IMR-90 (cell line): ENCODE measurements at regions not wholly inside any gene's neighbourhood (a gene's known extent, or its start where the extent isn't known, plus 50 kb on each side); places are given as distances from the start of the nearest gene placed in this dataset.

Experiments used
- ATAC-seq: fragments of 200-7000 bp; cut with Tn5 transposase; 2 replicates; pipeline ENCODE4 v1.9.1; 2020; ENCODE audit warnings: low read depth, mild to moderate bottlenecking, moderate library complexity
- BruUV-seq: library from RNA; stranded (reverse); fragments of 400-500 nt; replicated peaks from 2 replicates; lab custom pipeline; 2021; lab: Mats Ljungman, UMichigan
- CTCF ChIA-PET: fragments of 300-600 bp; formaldehyde crosslinking; extraction: SDS; loops from one replicate; lab custom pipeline; 2021; ENCODE audit warnings: antibody characterized with exemption; lab: Yijun Ruan, JAX
- POLR2A ChIA-PET: fragments of 300-600 bp; sonication (Branson Sonifier 250); formaldehyde crosslinking; loops from one replicate; lab custom pipeline; 2022; ENCODE audit warnings: antibody characterized with exemption; ENCODE audit not compliant: unreplicated experiment; lab: Charles Lee
- DNase-seq: peaks from one replicate; pipeline ENCODE4 v3.0.0; 2013
- H2AFZ ChIP-seq: replicated peaks from 2 replicates; pipeline ENCODE3; 2013; ENCODE audit warnings: low read length, mild to moderate bottlenecking; ENCODE audit not compliant: poor library complexity
- H2AK5ac ChIP-seq: 2 replicates; pipeline ENCODE4 v1.6.1; 2013; ENCODE audit warnings: low read depth, low read length, inconsistent platforms
- H2AK9ac ChIP-seq: replicated peaks from 2 replicates; pipeline ENCODE3; 2013; ENCODE audit warnings: mild to moderate bottlenecking, low read depth, low read length, moderate library complexity; ENCODE audit not compliant: poor library complexity
- H2BK120ac ChIP-seq: 2 replicates; pipeline ENCODE4 v1.6.1; 2013; ENCODE audit warnings: low read depth, low read length, inconsistent platforms
- H2BK15ac ChIP-seq: 3 replicates; pipeline ENCODE4 v1.6.1; 2013; ENCODE audit warnings: low read depth, low read length, inconsistent platforms
- H2BK20ac ChIP-seq: 2 replicates; pipeline ENCODE4 v1.6.1; 2013; ENCODE audit warnings: low read depth, mild to moderate bottlenecking, inconsistent platforms, low read length, moderate library complexity
- H2BK5ac ChIP-seq: 2 replicates; pipeline ENCODE4 v1.6.1; 2013; ENCODE audit warnings: mild to moderate bottlenecking, low read depth, low read length, inconsistent platforms; ENCODE audit not compliant: poor library complexity, severe bottlenecking
- H3K14ac ChIP-seq: replicated peaks from 2 replicates; pipeline ENCODE4 v1.6.1; 2013; ENCODE audit warnings: low read depth, low read length, inconsistent platforms
- H3K18ac ChIP-seq: 2 replicates; pipeline ENCODE4 v1.6.1; 2013; ENCODE audit warnings: low read depth, low read length, control low read depth
- H3K23ac ChIP-seq: 2 replicates; pipeline ENCODE4 v1.6.1; 2013; ENCODE audit warnings: low read depth, low read length, inconsistent platforms
- H3K27ac ChIP-seq: 2 replicates; pipeline ENCODE4 v1.5.1; 2013; ENCODE audit warnings: mild to moderate bottlenecking, control low read depth, low read length; ENCODE audit not compliant: insufficient read depth
- H3K27me3 ChIP-seq: 2 replicates; pipeline ENCODE4 v1.6.1; 2013; ENCODE audit warnings: low read length; ENCODE audit not compliant: control insufficient read depth, insufficient read depth
- H3K36me3 ChIP-seq: 2 replicates; pipeline ENCODE4 v1.6.1; 2013; ENCODE audit warnings: low read length, mixed read lengths; ENCODE audit not compliant: control insufficient read depth, insufficient read depth
- H3K4ac ChIP-seq: 2 replicates; pipeline ENCODE4 v1.6.1; 2013; ENCODE audit warnings: low read depth, low read length, inconsistent platforms
- H3K4me1 ChIP-seq: 2 replicates; pipeline ENCODE4 v1.6.1; 2013; ENCODE audit warnings: low read length, mixed read lengths; ENCODE audit not compliant: control insufficient read depth, insufficient read depth
- H3K4me2 ChIP-seq: 2 replicates; pipeline ENCODE4 v1.6.1; 2013; ENCODE audit warnings: low read depth, mild to moderate bottlenecking, control low read depth, low read length, moderate library complexity
- H3K4me3 ChIP-seq: 2 replicates; pipeline ENCODE4 v1.5.1; 2013; ENCODE audit warnings: low read depth, mild to moderate bottlenecking, control low read depth, low read length, moderate library complexity; ENCODE audit not compliant: insufficient read depth
- H3K56ac ChIP-seq: 2 replicates; pipeline ENCODE4 v1.6.1; 2013; ENCODE audit warnings: low read length, inconsistent platforms; ENCODE audit not compliant: insufficient read depth; ENCODE audit errors: extremely low read depth
- H3K79me1 ChIP-seq, 2 experiments: 2 replicates each; pipeline ENCODE4 v1.6.1; 2013; ENCODE audit warnings: low read length in 2 of 2, inconsistent platforms in 1 of 2, low read depth in 1 of 2
- H3K9ac ChIP-seq: 2 replicates; pipeline ENCODE4 v1.6.1; 2013; ENCODE audit warnings: low read depth, low read length, control low read depth
- H3K9me1 ChIP-seq: 2 replicates; pipeline ENCODE4 v1.6.1; 2013; ENCODE audit warnings: low read length, inconsistent platforms; ENCODE audit not compliant: insufficient read depth
- H3K9me3 ChIP-seq: 2 replicates; pipeline ENCODE4 v1.6.1; 2013; ENCODE audit warnings: low read length; ENCODE audit not compliant: control insufficient read depth, insufficient read depth
- H4K20me1 ChIP-seq: 2 replicates; pipeline ENCODE4 v1.6.1; 2013; ENCODE audit warnings: low read length, inconsistent platforms; ENCODE audit not compliant: insufficient read depth
- H4K5ac ChIP-seq: 2 replicates; pipeline ENCODE4 v1.6.1; 2013; ENCODE audit warnings: mild to moderate bottlenecking, low read depth, low read length, control low read depth
- H4K8ac ChIP-seq, 2 experiments: 2 replicates each; pipeline ENCODE4 v1.6.1; 2013; ENCODE audit warnings: low read depth in 2 of 2, low read length in 2 of 2, control low read depth in 1 of 2, inconsistent platforms in 1 of 2
- H4K91ac ChIP-seq: 2 replicates; pipeline ENCODE4 v1.6.1; 2013; ENCODE audit warnings: low read depth, low read length, inconsistent platforms; ENCODE audit not compliant: insufficient read depth
- CHD1 ChIP-seq: IDR thresholded peaks from 2 replicates; pipeline ENCODE4 v1.6.1; 2012; ENCODE audit warnings: low read depth, low read length, improper control_type of control experiment
- NFE2L2 ChIP-seq: fragments of 150-350 bp; IDR thresholded peaks from 2 replicates; pipeline ENCODE4 v1.6.1; 2016; ENCODE audit warnings: low read depth, mild to moderate bottlenecking, low read length
- WGBS, 2 experiments: methylation state at CpG; one replicate each; pipeline versions ENCODE4 v1.1.5 to v1.1.7; 2013; ENCODE audit warnings: missing lambda C conversion rate in 2 of 2; ENCODE audit not compliant: insufficient read length in 1 of 2; ENCODE audit errors: extremely low coverage in 2 of 2; 5-methylcytosine and 5-hydroxymethylcytosine counted together
- dilution Hi-C: fragments of 300-500 bp; cut with HindIII; formaldehyde crosslinking; loops from one replicate; pipeline ENCODE4 v1.14.3; 2018; ENCODE audit warnings: low sequenced_read_pairs; ENCODE audit not compliant: unreplicated experiment
- in situ Hi-C: fragments of 300-500 bp; cut with MboI; formaldehyde crosslinking; loops from 3 replicates; pipeline ENCODE4 v1.14.3; 2019; ENCODE audit warnings: low sequenced_read_pairs, inconsistent platforms, mixed read lengths
- intact Hi-C: fragments of 100-400 bp; cut with micrococcal nuclease; formaldehyde crosslinking; loops from 2 replicates; pipeline ENCODE4 v1.10.0; 2022
- TF ChIP-seq, protein P1 (sequence below): fragments of 150-350 bp; IDR thresholded peaks from 2 replicates; pipeline ENCODE4 v1.6.1; 2017; ENCODE audit warnings: mild to moderate bottlenecking, antibody characterized with exemption, low read length, low read depth
- TF ChIP-seq, protein P2 (sequence below): fragments of 150-350 bp; IDR thresholded peaks from 2 replicates; pipeline ENCODE4 v1.6.1; 2016; ENCODE audit warnings: low read depth, mild to moderate bottlenecking, low read length, moderate library complexity, borderline replicate concordance

DNA sequence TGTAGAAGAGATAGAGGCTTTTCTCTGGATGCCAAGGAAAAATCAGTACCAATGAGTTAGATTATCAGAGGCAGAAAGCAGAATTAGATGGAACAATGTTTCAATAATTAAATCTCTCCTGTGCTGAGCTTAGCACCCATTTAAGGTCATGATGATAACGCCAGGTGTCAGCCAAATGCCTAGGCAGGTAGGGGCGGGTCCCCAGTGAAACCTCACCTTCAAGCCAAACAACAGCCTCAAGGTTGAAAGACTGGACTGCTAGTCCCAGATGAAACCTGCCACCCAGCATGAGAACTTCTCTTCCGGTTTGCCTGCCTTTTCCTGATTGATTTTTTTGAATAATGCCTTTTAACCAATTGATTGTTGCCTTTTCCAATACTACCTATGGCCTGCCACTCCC, 363.0 kb downstream of the PLOD2 start:
- POLR2A ChIA-PET, result no interaction called here

More for the DNA sequence above, 363.0 kb downstream of the PLOD2 start:
- H3K79me1 ChIP-seq, result no peaks in the 10 kb centered on the region
- H4K20me1 ChIP-seq, result no peaks in the 10 kb centered on the region
- ATAC-seq (no peak), DNase-seq (no peak)
- no TSS peak for BruUV-seq
- no peak overlapping the region for H2BK15ac ChIP-seq
- no peak overlapping the region for H4K5ac ChIP-seq
- no peak overlapping the region for H4K8ac ChIP-seq
- no peak overlapping the region for H3K4me3 ChIP-seq
- TF ChIP-seq CHD1, result no peak
- TF ChIP-seq, protein P1, sequence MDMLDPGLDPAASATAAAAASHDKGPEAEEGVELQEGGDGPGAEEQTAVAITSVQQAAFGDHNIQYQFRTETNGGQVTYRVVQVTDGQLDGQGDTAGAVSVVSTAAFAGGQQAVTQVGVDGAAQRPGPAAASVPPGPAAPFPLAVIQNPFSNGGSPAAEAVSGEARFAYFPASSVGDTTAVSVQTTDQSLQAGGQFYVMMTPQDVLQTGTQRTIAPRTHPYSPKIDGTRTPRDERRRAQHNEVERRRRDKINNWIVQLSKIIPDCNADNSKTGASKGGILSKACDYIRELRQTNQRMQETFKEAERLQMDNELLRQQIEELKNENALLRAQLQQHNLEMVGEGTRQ, result no peak
- TF ChIP-seq, protein P2, sequence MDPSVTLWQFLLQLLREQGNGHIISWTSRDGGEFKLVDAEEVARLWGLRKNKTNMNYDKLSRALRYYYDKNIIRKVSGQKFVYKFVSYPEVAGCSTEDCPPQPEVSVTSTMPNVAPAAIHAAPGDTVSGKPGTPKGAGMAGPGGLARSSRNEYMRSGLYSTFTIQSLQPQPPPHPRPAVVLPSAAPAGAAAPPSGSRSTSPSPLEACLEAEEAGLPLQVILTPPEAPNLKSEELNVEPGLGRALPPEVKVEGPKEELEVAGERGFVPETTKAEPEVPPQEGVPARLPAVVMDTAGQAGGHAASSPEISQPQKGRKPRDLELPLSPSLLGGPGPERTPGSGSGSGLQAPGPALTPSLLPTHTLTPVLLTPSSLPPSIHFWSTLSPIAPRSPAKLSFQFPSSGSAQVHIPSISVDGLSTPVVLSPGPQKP, result no peak
- no peak for TF ChIP-seq NFE2L2
- H2AK9ac ChIP-seq, result no peak overlapping the region
- WGBS, 2 experiments, result 50% methylated on average over 1 of the region's 3 CpGs; no CpG with 5 or more reads in 1 of the 2 experiments
- H2BK120ac ChIP-seq, result no peak overlapping the region
- no peak overlapping the region for H3K18ac ChIP-seq
- dilution Hi-C loops, result no loop called here
- no peak overlapping the region for H3K56ac ChIP-seq
- H2AFZ ChIP-seq, result no peak overlapping the region
- H3K23ac ChIP-seq, result no peak overlapping the region
- no peak overlapping the region for H2AK5ac ChIP-seq
- CTCF ChIA-PET, result no interaction called here
- H2BK20ac ChIP-seq, result no peak overlapping the region
- H4K91ac ChIP-seq, result no peak overlapping the region
- no peak overlapping the region for H3K14ac ChIP-seq
- in situ Hi-C loops, result no loop called here
- intact Hi-C loops, result no loop called here
- H3K4ac ChIP-seq, result no peak overlapping the region
- H3K4me2 ChIP-seq, result no peak overlapping the region
- H3K9me1 ChIP-seq, result no peaks in the 10 kb centered on the region
- H3K27me3 ChIP-seq, result no peaks in the 10 kb centered on the region
- H3K36me3 ChIP-seq, result no peaks in the 10 kb centered on the region
- no peaks in the 10 kb centered on the region for H3K9me3 ChIP-seq
- H3K4me1 ChIP-seq, result no peaks in the 10 kb centered on the region
- H3K27ac ChIP-seq, result no peak overlapping the region
- no peak overlapping the region for H3K9ac ChIP-seq
- H2BK5ac ChIP-seq, result no peak overlapping the region
